Anterior cingulate cortex (tissue), 58 donors: ENCODE measurements at regions not wholly inside any gene's neighbourhood (a gene's known extent, or its start where the extent isn't known, plus 50 kb on each side); places are given as distances from the start of the nearest gene placed in this dataset.
"Not testable (repeated sequence)": the region's sequence is repeated elsewhere in the genome, so short reads cannot be mapped to it uniquely, and the experiment has no call there.

Experiments used
- DNase-seq, 58 donors: peaks; one replicate each; lab custom pipeline; 2025; lab: John Stamatoyannopoulos, UW

- no peak for DNase-seq
Measured at GRCh38 chr7:24049296-24049695, 234.7 kb upstream of the NPY start.

GRCh38 chr7:24050991-24051560 lies 232.9 kb upstream of the NPY start:
- no peak for DNase-seq

GRCh38 chr7:24051651-24052050 lies 232.3 kb upstream of the NPY start:
- no peak for DNase-seq

- no peak for DNase-seq
Measured at GRCh38 chr7:24052572-24053260, 231.3 kb upstream of the NPY start.

GRCh38 chr7:24054236-24054635 lies 229.8 kb upstream of the NPY start:
- no peak for DNase-seq

- no peak for DNase-seq
Measured at GRCh38 chr7:24057243-24057642, 226.7 kb upstream of the NPY start.

- DNase-seq: no peak
Measured at GRCh38 chr7:24058953-24059352, 225.0 kb upstream of the NPY start.

- no peak for DNase-seq
Measured at GRCh38 chr7:24059775-24060174, 224.2 kb upstream of the NPY start.

- DNase-seq: no peak
Measured at GRCh38 chr7:24063721-24064120, 220.3 kb upstream of the NPY start.

- DNase-seq: no peak
Measured at GRCh38 chr7:24069751-24070150, 214.2 kb upstream of the NPY start.

GRCh38 chr7:24073651-24074420 lies 210.2 kb upstream of the NPY start:
- no peak for DNase-seq

- DNase-seq: no peak
Measured at GRCh38 chr7:24075426-24075810, 208.6 kb upstream of the NPY start.

GRCh38 chr7:24082826-24083225 lies 201.2 kb upstream of the NPY start:
- DNase-seq: no peak

- no peak for DNase-seq
Measured at GRCh38 chr7:24102988-24103387, 181.0 kb upstream of the NPY start.

- DNase-seq: no peak
Measured at GRCh38 chr7:24108906-24109376, 175.0 kb upstream of the NPY start.

- no peak for DNase-seq
Measured at GRCh38 chr7:24110056-24110455, 173.9 kb upstream of the NPY start.

GRCh38 chr7:24113506-24113905 lies 170.5 kb upstream of the NPY start:
- DNase-seq: no peak

GRCh38 chr7:24115661-24116060 lies 168.3 kb upstream of the NPY start:
- no peak for DNase-seq

- not testable (repeated sequence) for DNase-seq
Measured at GRCh38 chr7:24117903-24118499, 166.0 kb upstream of the NPY start.

- no peak for DNase-seq
Measured at GRCh38 chr7:24119852-24120251, 164.1 kb upstream of the NPY start.

- DNase-seq: no peak
Measured at GRCh38 chr7:24123076-24123475, 160.9 kb upstream of the NPY start.
